Fibroblast of lung (primary cell): ENCODE measurements at regions not wholly inside any gene's neighbourhood (a gene's known extent, or its start where the extent isn't known, plus 50 kb on each side); places are given as distances from the start of the nearest gene placed in this dataset.

Source experiments
- DNase-seq, 2 donors: peaks; one replicate each; pipeline versions ENCODE4 v3.0.0 to v3.0.0-alpha.2; 2010; ENCODE audit warnings: low read depth in 2 of 2
- H2AFZ ChIP-seq: 2 replicates; pipeline ENCODE4 v1.5.1; 2012; ENCODE audit warnings: low read length, control low read depth, inconsistent platforms
- H3K27ac ChIP-seq: 2 replicates; pipeline ENCODE4 v1.5.1; 2011; ENCODE audit warnings: low read length, control low read depth; ENCODE audit not compliant: insufficient read depth
- H3K27me3 ChIP-seq: 2 replicates; pipeline ENCODE4 v1.5.1; 2011; ENCODE audit warnings: mild to moderate bottlenecking, low read length; ENCODE audit not compliant: control insufficient read depth, insufficient read depth
- H3K36me3 ChIP-seq: 2 replicates; pipeline ENCODE4 v1.5.1; 2011; ENCODE audit warnings: low read length; ENCODE audit not compliant: control insufficient read depth, insufficient read depth
- H3K4me1 ChIP-seq: 2 replicates; pipeline ENCODE4 v1.5.1; 2011; ENCODE audit warnings: low read length; ENCODE audit not compliant: control insufficient read depth, insufficient read depth; ENCODE audit errors: extremely low read depth
- H3K4me2 ChIP-seq: 2 replicates; pipeline ENCODE4 v1.5.1; 2011; ENCODE audit warnings: low read length, control low read depth; ENCODE audit not compliant: insufficient read depth; ENCODE audit errors: extremely low read depth
- H3K4me3 ChIP-seq, 4 experiments: fragments of 200-600 bp in 1 of 4; sonication (generic) in 1 of 4; replicated peaks in 1 of 4; 2 replicates each; pipeline ENCODE4 v1.5.1; 2011 to 2016; ENCODE audit warnings: low read length in 4 of 4, low read depth in 3 of 4, mild to moderate bottlenecking in 3 of 4, control low read depth in 2 of 4, inconsistent platforms in 1 of 4, mixed read lengths in 1 of 4; ENCODE audit not compliant: insufficient read depth in 1 of 4; ENCODE audit errors: control extremely low read depth in 1 of 4
- H3K79me2 ChIP-seq: 2 replicates; pipeline ENCODE4 v1.5.1; 2012; ENCODE audit warnings: mild to moderate bottlenecking, low read length, inconsistent platforms; ENCODE audit not compliant: control insufficient read depth, insufficient read depth
- H3K9ac ChIP-seq: 2 replicates; pipeline ENCODE4 v1.5.1; 2011; ENCODE audit warnings: mild to moderate bottlenecking, low read length, control low read depth; ENCODE audit not compliant: insufficient read depth
- H3K9me3 ChIP-seq: 2 replicates; pipeline ENCODE4 v1.5.1; 2012; ENCODE audit warnings: low read depth, low read length; ENCODE audit not compliant: control insufficient read depth, insufficient read depth
- H4K20me1 ChIP-seq: 2 replicates; pipeline ENCODE4 v1.5.1; 2011; ENCODE audit warnings: low read length; ENCODE audit not compliant: control insufficient read depth, insufficient read depth; ENCODE audit errors: extremely low read depth
- CTCF ChIP-seq, 2 donors: IDR thresholded peaks in 1 of 2; conservative IDR thresholded peaks in 1 of 2; 1 replicate in 1 of 2; 2 replicates in 1 of 2; pipeline ENCODE4 v1.5.1; 2011 to 2012; ENCODE audit warnings: low read length in 2 of 2, control low read depth in 1 of 2, inconsistent platforms in 1 of 2, low read depth in 1 of 2, mild to moderate bottlenecking in 1 of 2
- EZH2 ChIP-seq: IDR thresholded peaks from 2 replicates; pipeline ENCODE4 v1.5.1; 2012; ENCODE audit warnings: low read length, control low read depth, mild to moderate bottlenecking; ENCODE audit errors: missing control alignments

GRCh38 chr14:87863047-87863446 is 129.9 kb downstream of the GALC start:
- no peak overlapping the region for H3K4me3 ChIP-seq
- no peaks in the 10 kb centered on the region for H3K4me1 ChIP-seq
- DNase-seq = peak in 1 of 2 donors; percentile 49
- H2AFZ ChIP-seq = no peak overlapping the region
- no peaks in the 10 kb centered on the region for H3K27me3 ChIP-seq
- H3K27ac ChIP-seq = no peak overlapping the region
- TF ChIP-seq EZH2 = no peak
- no peak for TF ChIP-seq CTCF (conservative IDR thresholded peaks at IDR 0.05 in 1 of 2, IDR thresholded peaks at IDR 0.05 in 1 of 2; ENCODE audit: low read depth in 1 of 2, low read length in 2 of 2)
- no peaks in the 10 kb centered on the region for H4K20me1 ChIP-seq
- no peaks in the 10 kb centered on the region for H3K9me3 ChIP-seq
- no peak overlapping the region for H3K9ac ChIP-seq
- no peaks in the 10 kb centered on the region for H3K79me2 ChIP-seq
- H3K4me2 ChIP-seq = no peak overlapping the region
- H3K36me3 ChIP-seq = no peaks in the 10 kb centered on the region

GRCh38 chr14:87852107-87852506 is 140.9 kb downstream of the GALC start:
- Histone ChIP-seq H3K27me3 (no peaks in the 10 kb centered on the region), H3K36me3 (no peaks in the 10 kb centered on the region), H3K4me3 (no peak overlapping the region), H3K9me3 (no peaks in the 10 kb centered on the region), H3K4me2 (no peak overlapping the region), H2AFZ (no peak overlapping the region), H3K4me1 (no peaks in the 10 kb centered on the region), H3K9ac (no peak overlapping the region), H3K27ac (no peak overlapping the region), H3K79me2 (no peaks in the 10 kb centered on the region), H4K20me1 (no peaks in the 10 kb centered on the region)
- no peak for TF ChIP-seq EZH2
- no peak for TF ChIP-seq CTCF (conservative IDR thresholded peaks at IDR 0.05 in 1 of 2, IDR thresholded peaks at IDR 0.05 in 1 of 2; ENCODE audit: low read depth in 1 of 2, low read length in 2 of 2)
- DNase-seq = no peak

GRCh38 chr14:87851190-87851589 is 141.8 kb downstream of the GALC start:
- no peaks in the 10 kb centered on the region for H4K20me1 ChIP-seq

More at GRCh38 chr14:87851190-87851589, 141.8 kb downstream of the GALC start:
- no peaks in the 10 kb centered on the region for H3K4me1 ChIP-seq
- H3K4me3 ChIP-seq = no peak overlapping the region
- H3K9ac ChIP-seq = no peak overlapping the region
- H3K9me3 ChIP-seq = no peaks in the 10 kb centered on the region
- no peak overlapping the region for H3K27ac ChIP-seq
- TF ChIP-seq CTCF (conservative IDR thresholded peaks at IDR 0.05 in 1 of 2, IDR thresholded peaks at IDR 0.05 in 1 of 2; ENCODE audit: low read depth in 1 of 2, low read length in 2 of 2) (no peak), EZH2 (no peak)
- H3K4me2 ChIP-seq = no peak overlapping the region
- no peak for DNase-seq
- H3K27me3 ChIP-seq = no peaks in the 10 kb centered on the region
- H2AFZ ChIP-seq = no peak overlapping the region
- no peaks in the 10 kb centered on the region for H3K79me2 ChIP-seq
- no peaks in the 10 kb centered on the region for H3K36me3 ChIP-seq
